Stimulated activated CD8-positive, alpha-beta memory T cell treated with anti-CD3 and anti-CD28 coated beads, Interleukin-4, amount 100 ng/mL, for 4 hours (primary cell): ENCODE measurements at regions not wholly inside any gene's neighbourhood (a gene's known extent, or its start where the extent isn't known, plus 50 kb on each side); places are given as distances from the start of the nearest gene placed in this dataset.
"Not testable (repeated sequence)": the region's sequence is repeated elsewhere in the genome, so short reads cannot be mapped to it uniquely, and the experiment has no call there.

ENCODE experiments used
- DNase-seq, 2 donors: peaks; one replicate each; pipeline ENCODE4 v3.0.0-alpha.2; 2020; ENCODE audit warnings: low read depth in 2 of 2, low spot score in 1 of 2

- not testable (repeated sequence) for DNase-seq
These were observed 350.6 kb upstream of the NUPR2 start for GRCh38 chr7:56466607-56467525.

DNA sequence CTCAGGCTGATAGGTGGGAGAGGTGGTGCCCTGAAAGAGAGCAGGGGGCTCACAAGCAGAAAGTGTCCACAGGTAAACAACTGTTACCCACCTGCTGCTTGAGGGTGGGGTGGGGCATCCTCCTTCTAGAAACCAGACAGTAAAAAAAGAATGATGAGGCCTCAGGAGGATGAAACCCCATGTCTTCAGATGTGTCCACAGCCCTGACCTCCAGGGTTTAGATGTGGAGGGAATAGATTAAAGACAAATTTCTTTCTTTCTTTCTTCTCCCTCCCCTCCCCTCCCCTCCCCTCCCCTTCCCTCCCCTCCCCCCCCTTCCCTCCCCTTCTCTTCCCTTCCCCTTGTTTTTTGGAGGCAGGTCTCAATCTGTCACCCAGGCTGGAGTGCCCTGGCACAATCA lies 333.5 kb upstream of the NUPR2 start:
- DNase-seq = no peak

DNA sequence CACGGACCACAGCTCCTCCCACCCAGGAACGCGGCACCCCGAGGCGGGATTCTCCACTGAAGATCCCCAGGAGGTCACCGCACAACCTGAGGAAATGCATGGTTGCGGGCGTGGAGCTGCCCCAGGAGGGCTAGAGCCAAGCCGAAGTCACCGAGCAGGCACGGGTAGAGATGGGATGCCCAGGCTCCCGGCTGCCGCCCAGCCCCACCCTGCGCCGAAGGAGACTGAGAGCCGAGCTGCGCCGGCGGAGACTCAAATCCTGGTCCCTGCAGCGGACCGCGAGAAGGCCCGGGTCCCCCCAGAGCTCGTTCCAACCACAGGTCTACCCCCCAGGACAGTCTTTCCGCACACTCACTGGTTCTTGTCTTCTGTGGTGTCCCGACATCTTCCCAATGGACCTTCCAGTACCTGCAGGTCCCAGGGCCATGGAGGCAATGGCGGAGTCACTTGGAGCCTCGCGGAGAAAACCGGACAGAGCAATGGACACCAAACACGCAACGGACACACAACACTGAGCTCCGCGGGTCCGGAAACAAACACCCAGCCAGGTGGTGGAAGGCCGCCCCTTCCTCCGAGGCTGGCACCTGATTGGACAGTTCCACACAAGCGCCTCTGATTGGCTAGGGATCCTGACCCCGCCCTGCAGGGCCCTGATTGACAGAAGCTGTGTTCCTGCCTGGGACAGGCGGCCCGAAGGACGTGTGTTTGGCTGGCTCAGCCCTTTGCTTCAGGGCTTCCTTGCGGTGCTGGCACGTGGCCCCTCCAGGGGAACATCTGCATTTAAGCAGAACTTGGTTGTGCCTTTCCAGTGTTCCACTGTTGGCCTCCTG lies 331.9 kb upstream of the NUPR2 start:
- DNase-seq = no peak

DNA sequence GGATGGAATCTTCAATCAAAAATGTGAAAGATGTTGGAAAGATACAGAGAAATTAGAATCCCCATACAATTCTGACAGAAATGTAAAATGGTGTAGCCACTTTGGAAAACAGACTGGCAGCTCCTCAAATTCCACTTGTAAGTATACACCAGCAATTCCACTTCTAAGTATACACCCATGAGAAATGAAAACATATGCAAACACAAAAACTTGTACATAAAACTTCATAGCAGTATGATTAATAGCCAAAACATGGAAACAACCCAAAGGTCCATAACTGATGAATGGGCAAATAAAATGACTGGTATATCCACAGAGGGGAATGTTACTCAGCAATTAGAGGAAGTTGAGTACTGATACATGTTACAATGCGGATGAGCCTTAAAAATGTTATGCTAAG lies 304.3 kb upstream of the NUPR2 start:
- not testable (repeated sequence) for DNase-seq

DNA sequence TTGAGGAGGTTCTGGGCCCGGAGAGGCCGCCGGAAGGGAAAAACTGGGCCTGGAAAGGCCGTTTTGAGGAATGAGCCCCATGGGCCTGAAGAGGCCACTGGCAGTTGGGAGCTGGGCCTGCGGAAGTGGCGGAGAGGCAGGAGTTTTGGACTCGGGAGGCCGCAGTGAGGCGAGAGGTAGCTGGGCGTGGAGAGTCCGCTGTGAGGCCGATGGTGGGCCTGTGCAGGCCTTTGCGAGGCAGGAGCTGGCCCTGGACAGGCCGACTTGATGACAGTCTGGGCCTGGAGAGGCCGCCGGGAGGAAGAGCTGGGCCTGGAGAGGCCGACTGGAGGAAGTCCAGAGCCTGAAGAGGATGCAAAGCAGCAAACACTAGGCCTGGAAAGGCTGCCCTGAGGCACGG lies 259.0 kb upstream of the NUPR2 start:
- DNase-seq = no peak

DNA sequence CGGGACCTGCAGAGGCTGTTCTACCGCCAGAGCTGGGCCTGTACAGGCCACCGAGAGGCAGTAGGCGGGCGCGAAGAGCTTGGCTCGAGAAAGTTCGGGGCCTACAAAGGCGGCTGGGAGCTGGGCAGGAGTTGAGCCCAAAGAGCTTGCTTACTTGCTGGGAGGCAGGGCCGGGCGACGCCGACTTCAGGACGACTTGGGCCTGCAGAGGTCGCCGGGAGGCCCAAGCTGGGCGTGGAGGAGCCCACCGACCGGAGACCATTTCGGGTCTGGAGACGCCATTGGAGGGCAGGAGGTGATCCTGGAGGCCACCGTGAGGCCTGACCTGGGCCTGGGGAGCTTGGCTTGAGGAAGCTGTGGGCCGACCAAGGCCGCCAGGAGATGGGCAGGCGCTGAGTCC lies 258.4 kb upstream of the NUPR2 start:
- not testable (repeated sequence) for DNase-seq

- peak in 1 of 2 donors; percentile 55 for DNase-seq
These were observed 257.1 kb upstream of the NUPR2 start for GRCh38 chr7:56373314-56373713.

GRCh38 chr7:56371792-56372191 lies 255.6 kb upstream of the NUPR2 start:
- not testable (repeated sequence) for DNase-seq

GRCh38 chr7:56370208-56370872 lies 254.1 kb upstream of the NUPR2 start:
- DNase-seq = not testable (repeated sequence)

GRCh38 chr7:56367914-56368313 lies 251.7 kb upstream of the NUPR2 start:
- DNase-seq = not testable (repeated sequence)

DNA sequence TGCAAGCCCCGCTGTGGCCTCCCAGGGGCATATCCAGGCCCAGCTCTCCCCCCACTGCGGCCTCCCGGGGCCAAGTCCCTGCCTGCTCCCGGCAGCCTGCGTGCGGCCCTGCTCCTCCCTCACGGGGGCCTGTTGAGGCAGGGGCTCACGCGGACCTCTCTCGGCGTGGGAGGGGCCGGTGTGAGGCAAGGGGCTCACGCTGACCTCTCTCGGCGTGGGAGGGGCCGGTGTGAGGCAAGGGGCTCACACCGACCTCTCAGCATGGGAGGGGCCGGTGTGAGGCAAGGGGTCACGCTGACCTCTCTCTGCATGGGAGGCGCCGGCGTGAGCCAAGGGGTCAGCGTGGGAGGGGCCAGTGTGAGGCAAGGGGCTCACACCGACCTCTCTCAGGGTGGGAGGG lies 251.2 kb upstream of the NUPR2 start:
- DNase-seq = not testable (repeated sequence)

- not testable (repeated sequence) for DNase-seq
These were observed 250.5 kb upstream of the NUPR2 start for GRCh38 chr7:56366701-56367100.

DNA sequence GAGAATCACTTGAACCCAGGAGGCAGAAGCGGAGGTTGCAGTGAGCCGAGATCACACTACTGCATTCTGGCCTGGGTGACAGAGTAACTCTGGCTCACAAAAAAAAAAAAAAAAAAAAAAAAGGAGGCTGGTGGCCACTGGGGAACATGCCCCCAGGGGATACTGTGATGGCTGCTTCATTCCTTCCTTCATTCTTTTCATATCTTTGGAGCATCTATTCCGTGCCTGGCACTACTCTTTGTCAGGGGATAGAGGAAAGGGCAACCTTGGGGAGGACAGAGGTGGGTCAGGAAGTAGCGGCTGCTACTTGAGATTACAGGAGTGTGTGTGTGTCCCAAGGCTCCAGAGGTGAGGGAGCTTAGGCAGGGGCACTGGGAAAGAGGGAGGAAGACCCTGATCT lies 236.4 kb upstream of the NUPR2 start:
- not testable (repeated sequence) for DNase-seq

DNA sequence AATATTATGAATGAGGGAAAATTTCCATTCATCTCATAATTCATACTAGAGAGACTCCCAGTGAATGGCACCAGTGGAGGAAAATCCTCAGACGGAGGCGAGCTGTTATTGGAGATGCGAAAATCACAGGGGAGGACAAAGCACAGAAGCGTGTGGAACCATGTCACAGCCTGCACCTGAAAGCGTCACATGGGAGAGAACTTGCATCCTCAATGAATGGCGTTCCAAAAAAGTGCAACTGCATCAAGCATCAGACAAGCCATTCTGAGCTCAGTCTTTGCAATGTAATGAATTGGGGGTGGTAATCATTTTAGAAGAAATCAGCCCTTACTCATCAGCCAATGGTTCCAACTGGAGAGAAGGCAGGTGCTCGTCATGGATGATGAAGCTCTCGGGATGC lies 235.0 kb upstream of the NUPR2 start:
- DNase-seq = not testable (repeated sequence)

GRCh38 chr7:56348311-56348710 lies 232.1 kb upstream of the NUPR2 start:
- DNase-seq = not testable (repeated sequence)

DNA sequence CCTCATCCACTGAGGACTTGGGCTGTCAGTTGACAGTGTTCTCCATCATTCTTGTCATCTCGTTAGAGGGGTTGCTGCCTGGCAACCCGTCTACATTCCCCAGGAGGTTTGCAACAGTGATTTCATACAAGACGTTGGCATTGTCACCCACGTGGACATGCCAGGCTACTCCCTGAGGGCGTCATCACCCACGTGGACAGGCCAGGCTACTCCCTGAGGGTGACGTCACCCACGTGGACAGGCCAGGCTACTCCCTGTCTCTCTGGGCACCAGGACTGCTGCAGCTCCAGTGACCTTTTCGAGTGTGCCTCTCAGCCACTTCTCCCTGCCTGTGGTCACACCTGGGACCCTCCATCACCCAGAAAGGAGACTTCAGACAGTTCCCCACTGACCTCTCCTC lies 212.1 kb upstream of the NUPR2 start:
- not testable (repeated sequence) for DNase-seq

DNA sequence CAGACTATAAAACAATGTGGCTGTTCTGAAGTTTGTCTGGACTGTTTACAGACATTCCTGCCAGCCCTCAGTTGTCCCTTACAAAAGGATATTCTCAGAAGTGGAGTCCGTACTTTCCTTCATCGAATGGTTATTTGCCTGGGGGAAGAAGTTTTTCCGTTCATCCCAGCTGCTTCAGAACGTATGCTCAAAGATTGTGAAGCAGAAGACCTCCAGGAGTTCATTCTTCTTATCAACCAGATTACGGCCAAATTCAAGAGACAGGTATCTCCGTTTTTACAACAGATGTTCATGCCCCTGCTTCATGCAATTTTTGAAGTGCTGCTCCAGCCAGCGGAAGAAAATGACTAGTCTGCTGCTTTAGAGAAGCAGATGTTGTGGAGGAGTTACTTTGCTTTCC lies 174.3 kb upstream of the NUPR2 start:
- no peak for DNase-seq

DNA sequence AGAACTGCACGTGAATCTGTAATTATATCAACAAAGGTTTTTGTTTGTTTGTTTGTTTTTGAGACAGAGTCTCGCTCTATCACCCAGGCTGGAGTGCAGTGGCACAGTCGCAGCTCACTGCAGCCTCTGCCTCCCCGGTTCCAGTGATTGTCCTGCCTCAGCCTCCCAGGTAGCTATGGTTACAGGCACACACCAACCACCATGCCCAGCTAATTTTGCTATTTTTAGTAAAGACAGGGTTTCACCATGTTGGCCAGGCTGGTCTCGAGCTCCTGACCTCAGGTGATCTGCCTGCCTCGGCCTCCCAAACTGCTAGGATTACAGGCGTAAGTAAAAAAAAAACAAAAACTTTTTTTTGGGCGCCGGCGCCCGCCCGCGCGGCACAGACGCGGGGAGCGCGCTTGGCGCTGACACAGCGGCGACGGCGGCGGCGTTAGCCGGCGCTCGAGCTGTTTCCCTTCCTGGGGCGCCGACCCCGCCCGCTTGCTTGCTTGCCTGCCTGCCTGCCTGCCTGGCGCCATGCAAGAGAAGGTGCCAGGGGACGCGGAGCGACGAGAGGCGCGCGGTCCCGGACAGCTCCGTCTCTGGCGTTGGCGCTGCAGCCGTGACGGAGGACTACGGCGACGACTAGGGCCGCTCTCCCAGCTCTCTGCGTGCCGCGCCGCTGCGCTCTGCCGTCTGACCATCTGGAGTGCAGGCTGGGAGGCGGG lies 171.4 kb upstream of the NUPR2 start:
- DNase-seq = no peak

GRCh38 chr7:56256108-56256507 lies 139.9 kb upstream of the NUPR2 start:
- DNase-seq = no peak

GRCh38 chr7:56250135-56250534 lies 133.9 kb upstream of the NUPR2 start:
- no peak for DNase-seq

- no peak for DNase-seq
These were observed 113.4 kb upstream of the NUPR2 start for GRCh38 chr7:56229631-56230030.
